ENCODE measurements at regions not wholly inside any gene's neighbourhood (a gene's known extent, or its start where the extent isn't known, plus 50 kb on each side); places are given as distances from the start of the nearest gene placed in this dataset.

DNA sequence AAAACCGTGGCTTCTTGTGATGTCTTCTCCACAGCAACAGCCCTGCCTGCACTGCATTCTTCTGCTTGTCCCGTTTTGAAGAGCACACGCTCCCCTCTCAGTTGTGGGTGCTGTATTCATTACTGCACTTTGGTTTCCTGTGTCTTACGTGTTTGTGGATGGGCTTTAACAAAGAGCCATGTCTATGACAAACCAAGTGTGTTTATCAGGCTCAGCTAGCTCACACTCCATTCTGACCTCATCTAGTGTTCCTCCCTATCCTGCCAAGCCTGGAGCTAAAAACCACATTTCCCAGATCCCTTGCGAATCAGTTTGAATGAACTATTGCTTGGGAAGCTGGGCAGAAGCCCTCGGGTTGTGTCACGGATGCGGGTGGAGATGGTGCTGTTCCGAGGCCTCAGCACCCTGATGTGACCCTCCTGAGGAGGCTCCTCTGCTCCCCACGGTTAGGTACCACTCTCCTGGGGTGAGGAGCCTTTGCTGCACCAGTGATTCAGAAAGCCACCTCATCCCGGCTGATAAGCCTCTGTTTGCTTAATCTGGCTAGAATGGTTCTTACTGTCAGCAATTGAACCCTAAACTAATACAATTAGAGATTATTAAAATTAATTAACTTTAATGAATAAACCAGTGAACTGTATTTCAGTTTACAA lies 116.5 kb downstream of the GALR1 start:
- TF ChIP-seq, protein P1, sequence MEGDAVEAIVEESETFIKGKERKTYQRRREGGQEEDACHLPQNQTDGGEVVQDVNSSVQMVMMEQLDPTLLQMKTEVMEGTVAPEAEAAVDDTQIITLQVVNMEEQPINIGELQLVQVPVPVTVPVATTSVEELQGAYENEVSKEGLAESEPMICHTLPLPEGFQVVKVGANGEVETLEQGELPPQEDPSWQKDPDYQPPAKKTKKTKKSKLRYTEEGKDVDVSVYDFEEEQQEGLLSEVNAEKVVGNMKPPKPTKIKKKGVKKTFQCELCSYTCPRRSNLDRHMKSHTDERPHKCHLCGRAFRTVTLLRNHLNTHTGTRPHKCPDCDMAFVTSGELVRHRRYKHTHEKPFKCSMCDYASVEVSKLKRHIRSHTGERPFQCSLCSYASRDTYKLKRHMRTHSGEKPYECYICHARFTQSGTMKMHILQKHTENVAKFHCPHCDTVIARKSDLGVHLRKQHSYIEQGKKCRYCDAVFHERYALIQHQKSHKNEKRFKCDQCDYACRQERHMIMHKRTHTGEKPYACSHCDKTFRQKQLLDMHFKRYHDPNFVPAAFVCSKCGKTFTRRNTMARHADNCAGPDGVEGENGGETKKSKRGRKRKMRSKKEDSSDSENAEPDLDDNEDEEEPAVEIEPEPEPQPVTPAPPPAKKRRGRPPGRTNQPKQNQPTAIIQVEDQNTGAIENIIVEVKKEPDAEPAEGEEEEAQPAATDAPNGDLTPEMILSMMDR (conservative IDR thresholded peaks at IDR 0.05): no peak
- H3K27me3 Mint-ChIP-seq (ENCODE audit: low read depth): peaks cover 35% of the 10 kb centered on the region
- H3K4me3 Mint-ChIP-seq: no peak overlapping the region
- H3K9me3 Mint-ChIP-seq: peaks cover 6% of the 10 kb centered on the region
- no peaks in the 10 kb centered on the region for H3K36me3 Mint-ChIP-seq (ENCODE audit: low read depth)
- DNase-seq (ENCODE audit: low read depth, low spot score): no peak
- no peak overlapping the region for H3K27ac Mint-ChIP-seq (ENCODE audit: unreplicated experiment)
- H3K4me1 Mint-ChIP-seq: peaks cover 10% of the 10 kb centered on the region

DNA sequence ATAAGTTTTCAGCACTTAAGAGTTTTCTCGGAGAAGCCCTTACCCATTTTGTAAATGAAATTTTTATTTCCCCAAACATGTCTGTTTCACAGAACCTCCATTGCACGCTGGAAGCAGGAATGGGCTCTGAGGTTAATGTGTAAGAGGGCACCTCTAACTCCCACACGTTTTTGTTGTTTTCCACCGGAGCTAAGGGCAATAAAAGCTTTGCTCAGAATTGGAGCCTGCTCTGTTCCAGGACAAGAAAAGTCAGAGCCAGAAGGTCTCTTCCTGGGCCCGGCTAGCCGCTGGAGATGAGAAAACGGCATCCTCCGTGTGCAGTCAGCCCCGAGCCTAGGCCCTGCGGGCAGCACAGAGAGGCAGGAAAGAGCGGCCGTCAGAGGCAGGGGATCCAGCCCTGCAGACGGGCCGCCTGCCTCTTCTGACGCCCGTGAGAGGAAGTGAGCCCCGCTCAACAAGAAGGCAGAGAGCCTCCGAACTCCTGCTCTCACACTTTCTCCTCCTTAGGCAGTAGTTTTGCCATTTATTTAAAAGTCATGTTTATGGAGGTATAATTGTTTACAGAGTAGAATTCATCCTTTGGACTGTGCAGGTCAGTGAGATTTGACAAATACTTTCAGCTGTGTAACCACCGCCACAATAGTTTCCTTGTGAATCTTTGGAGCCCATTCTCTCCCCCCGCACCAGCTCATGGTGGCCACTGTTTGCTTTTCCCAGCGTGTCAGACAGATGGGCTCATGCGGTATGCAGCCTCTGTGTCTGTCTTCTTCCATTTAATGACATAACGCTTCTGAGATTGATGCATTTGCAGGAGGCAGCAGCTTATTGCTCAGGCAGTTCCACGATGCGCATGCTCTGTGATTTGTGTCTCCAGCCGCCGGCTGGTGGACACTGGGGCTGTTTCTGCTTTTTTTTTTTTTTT lies 117.3 kb downstream of the GALR1 start:
- H3K27ac Mint-ChIP-seq (ENCODE audit: unreplicated experiment): peak overlapping the region; percentile 64
- H3K27me3 Mint-ChIP-seq (ENCODE audit: low read depth): peaks cover 30% of the 10 kb centered on the region
- H3K4me1 Mint-ChIP-seq: peaks cover 10% of the 10 kb centered on the region
- peaks cover 2% of the 10 kb centered on the region for H3K36me3 Mint-ChIP-seq (ENCODE audit: low read depth)
- peak overlapping the region; percentile 18 for H3K4me3 Mint-ChIP-seq
- H3K9me3 Mint-ChIP-seq: peaks cover 6% of the 10 kb centered on the region
- peak; percentile 8 for DNase-seq (ENCODE audit: low read depth, low spot score)
- TF ChIP-seq, protein P1 (conservative IDR thresholded peaks at IDR 0.05): no peak

DNA sequence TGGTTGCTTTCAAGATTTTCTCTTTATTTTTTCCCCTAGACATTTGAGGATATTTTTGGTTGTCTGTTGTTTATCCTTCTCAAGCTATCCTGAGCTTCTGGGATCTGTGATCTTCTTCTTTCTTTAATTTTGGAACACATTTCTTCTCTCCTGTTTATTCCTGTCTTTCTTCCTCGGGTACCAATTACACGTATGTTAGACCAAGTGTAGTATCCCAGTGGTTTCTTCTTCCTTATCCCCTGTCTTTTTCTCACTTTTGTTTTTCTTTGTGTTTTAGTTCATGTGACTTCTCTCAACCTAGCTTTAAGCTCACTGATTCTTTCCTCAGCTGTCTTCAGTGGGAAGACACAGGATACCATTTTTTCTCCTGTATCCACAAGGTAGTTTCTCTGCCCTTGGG lies 120.0 kb downstream of the GALR1 start:
- Mint-ChIP-seq H3K27ac (ENCODE audit: unreplicated experiment) (no peak overlapping the region), H3K9me3 (no peaks in the 10 kb centered on the region), H3K27me3 (ENCODE audit: low read depth) (peaks cover 13% of the 10 kb centered on the region), H3K4me3 (no peak overlapping the region), H3K4me1 (peaks cover 20% of the 10 kb centered on the region), H3K36me3 (ENCODE audit: low read depth) (peaks cover 2% of the 10 kb centered on the region)
- TF ChIP-seq, protein P1 (conservative IDR thresholded peaks at IDR 0.05): no peak
- no peak for DNase-seq (ENCODE audit: low read depth, low spot score)

- no peak for DNase-seq (ENCODE audit: low read depth, low spot score)
- Mint-ChIP-seq H3K36me3 (ENCODE audit: low read depth) (peaks cover 2% of the 10 kb centered on the region), H3K27me3 (ENCODE audit: low read depth) (peaks cover under 1% of the 10 kb centered on the region), H3K9me3 (no peaks in the 10 kb centered on the region), H3K4me3 (no peak overlapping the region), H3K27ac (ENCODE audit: unreplicated experiment) (no peak overlapping the region), H3K4me1 (peaks cover 13% of the 10 kb centered on the region)
- TF ChIP-seq, protein P1 (conservative IDR thresholded peaks at IDR 0.05): no peak
These were observed 124.2 kb downstream of the GALR1 start for GRCh38 chr18:77373730-77374445.

- peaks cover 2% of the 10 kb centered on the region for H3K36me3 Mint-ChIP-seq (ENCODE audit: low read depth)
- DNase-seq (ENCODE audit: low read depth, low spot score): no peak
- TF ChIP-seq, protein P1 (conservative IDR thresholded peaks at IDR 0.05): no peak
- no peak overlapping the region for H3K4me3 Mint-ChIP-seq
- H3K27ac Mint-ChIP-seq (ENCODE audit: unreplicated experiment): peak overlapping the region; percentile 35
- peaks cover 18% of the 10 kb centered on the region for H3K4me1 Mint-ChIP-seq
- H3K9me3 Mint-ChIP-seq: no peaks in the 10 kb centered on the region
- peaks cover 6% of the 10 kb centered on the region for H3K27me3 Mint-ChIP-seq (ENCODE audit: low read depth)
These were observed 124.8 kb downstream of the GALR1 start for GRCh38 chr18:77374446-77374805.

All from neural crest cell (in vitro differentiated cells).